ENCODE measurements at regions not wholly inside any gene's neighbourhood (a gene's known extent, or its start where the extent isn't known, plus 50 kb on each side); places are given as distances from the start of the nearest gene placed in this dataset.

DNA sequence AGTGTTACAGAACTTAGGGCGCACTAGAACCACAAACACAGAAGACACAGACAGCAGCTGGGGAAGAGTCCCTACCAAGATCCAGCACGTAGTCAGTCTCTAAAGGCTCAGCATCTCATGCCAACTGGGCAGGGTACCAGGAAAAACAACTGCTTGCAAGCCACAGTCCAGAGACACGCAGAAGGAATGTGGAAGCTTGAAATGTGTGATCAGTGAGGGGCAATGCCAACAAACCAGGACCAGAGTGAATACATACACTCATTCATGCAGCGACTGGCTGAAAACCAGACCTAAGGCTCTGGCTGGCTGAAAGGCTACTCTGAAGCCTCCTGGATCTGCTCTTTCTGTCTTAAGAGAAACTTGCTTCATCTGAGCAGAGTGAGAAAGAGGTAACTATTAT, 1484.8 kb downstream of the EFNB2 start:
- TF ChIP-seq, protein P1, sequence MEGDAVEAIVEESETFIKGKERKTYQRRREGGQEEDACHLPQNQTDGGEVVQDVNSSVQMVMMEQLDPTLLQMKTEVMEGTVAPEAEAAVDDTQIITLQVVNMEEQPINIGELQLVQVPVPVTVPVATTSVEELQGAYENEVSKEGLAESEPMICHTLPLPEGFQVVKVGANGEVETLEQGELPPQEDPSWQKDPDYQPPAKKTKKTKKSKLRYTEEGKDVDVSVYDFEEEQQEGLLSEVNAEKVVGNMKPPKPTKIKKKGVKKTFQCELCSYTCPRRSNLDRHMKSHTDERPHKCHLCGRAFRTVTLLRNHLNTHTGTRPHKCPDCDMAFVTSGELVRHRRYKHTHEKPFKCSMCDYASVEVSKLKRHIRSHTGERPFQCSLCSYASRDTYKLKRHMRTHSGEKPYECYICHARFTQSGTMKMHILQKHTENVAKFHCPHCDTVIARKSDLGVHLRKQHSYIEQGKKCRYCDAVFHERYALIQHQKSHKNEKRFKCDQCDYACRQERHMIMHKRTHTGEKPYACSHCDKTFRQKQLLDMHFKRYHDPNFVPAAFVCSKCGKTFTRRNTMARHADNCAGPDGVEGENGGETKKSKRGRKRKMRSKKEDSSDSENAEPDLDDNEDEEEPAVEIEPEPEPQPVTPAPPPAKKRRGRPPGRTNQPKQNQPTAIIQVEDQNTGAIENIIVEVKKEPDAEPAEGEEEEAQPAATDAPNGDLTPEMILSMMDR (IDR thresholded peaks at IDR 0.05), result no peak

DNA sequence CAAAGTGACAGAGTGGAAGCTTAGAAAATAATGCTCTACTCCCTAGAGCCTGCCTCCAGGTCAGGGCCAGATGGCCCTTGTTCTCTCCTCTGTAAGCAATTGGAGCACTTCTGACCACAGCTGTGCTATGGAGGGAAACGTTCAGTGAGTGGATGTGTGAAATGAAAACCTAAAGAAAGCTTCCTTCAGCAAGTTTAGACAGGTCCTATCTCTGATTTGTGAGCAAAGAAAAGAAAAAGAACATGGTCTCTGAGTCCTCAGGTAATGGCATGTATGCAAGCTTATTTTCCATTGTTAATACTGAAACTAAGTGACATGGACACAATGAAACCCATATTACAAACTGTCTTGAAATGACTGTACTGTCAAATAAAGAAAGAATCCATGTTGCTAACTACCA, 1486.8 kb downstream of the EFNB2 start:
- TF ChIP-seq, protein P1 (IDR thresholded peaks at IDR 0.05), result no peak

DNA sequence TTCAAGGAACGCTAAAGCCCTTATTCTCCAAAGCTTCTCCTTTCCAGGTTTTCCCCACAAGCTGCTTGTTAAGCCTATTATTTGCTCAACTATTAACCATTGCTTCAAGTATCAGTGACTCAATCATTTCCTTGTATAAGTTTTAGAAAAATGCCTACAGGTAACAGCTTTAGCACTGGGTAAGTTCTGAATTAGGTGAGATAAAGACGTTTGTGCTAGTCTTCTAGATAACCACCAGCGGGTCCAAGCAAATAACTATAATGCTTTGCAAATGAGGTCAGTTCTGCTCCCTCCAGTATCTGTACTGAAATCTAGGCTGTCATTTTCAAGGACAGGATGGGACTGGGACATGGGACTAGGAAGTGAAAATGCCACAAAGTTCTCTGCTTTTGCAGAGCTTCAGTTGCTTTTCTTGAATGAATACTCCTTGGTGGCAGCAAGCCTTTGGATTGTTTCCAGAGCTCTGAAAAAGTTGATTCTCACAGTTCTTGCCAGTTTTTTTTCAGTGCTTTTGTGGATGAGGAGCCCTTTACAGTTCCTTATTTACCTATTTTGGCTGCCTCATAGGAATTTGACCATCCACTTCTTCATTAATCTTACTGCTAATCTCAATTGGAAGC, 1487.7 kb downstream of the EFNB2 start:
- TF ChIP-seq, protein P1 (IDR thresholded peaks at IDR 0.05), result no peak

DNA sequence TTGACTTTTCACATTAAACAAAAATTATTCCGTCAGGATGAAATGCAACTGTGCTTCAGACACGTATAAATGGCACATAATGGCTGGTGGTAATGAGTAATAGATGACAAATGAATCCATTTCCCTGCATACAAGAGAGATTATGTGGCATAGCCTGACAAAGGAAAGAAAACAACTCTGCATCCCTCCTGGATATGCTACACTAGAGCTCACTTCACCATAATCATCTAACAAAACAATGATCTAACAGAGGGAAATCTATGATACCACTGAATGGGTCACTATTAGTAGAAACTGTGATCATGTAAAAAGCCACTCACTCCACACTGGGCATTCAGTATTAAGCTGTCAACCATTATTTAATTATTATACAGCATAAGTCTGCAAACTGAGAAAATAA, 1498.4 kb downstream of the EFNB2 start:
- TF ChIP-seq, protein P1 (IDR thresholded peaks at IDR 0.05), result no peak

DNA sequence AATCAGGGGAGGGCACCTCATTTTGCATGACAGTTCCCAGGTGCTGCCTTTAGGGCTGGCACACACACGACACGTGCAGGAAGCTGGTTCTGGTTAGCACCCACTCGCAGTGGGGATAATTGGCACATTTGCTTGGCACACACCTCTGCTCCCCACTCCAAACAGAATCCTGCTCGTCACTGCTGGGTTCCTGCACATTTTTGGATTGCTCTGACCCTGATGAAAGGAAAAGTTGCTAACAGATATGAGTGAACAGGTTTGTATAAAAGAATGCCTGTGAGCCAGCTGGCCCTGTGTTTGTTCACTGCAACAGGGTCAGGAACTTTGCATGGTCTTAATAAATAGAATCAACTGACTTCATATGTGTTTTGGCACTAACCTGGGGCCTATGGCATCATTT, 1500.4 kb downstream of the EFNB2 start:
- TF ChIP-seq, protein P1 (IDR thresholded peaks at IDR 0.05), result no peak

DNA sequence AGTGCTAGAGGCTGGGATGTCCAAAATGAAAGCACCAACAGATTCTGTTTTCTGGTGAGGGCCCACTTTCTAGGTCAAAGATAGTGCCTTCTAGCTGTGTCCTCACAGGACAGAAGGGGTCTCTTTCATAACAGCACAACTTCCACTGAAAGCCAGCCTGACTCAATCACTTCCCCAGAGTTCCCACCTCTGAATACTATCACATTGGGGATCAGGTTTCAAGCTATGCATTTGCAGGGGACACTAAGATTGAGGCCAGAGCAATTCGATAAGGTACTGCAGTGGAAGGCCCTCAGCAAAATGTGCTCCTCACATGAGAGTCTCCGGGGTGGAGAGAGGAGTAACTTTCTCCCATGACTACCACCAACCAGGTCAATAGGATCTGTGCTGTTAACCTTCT, 1501.5 kb downstream of the EFNB2 start:
- TF ChIP-seq, protein P1 (IDR thresholded peaks at IDR 0.05), result no peak

DNA sequence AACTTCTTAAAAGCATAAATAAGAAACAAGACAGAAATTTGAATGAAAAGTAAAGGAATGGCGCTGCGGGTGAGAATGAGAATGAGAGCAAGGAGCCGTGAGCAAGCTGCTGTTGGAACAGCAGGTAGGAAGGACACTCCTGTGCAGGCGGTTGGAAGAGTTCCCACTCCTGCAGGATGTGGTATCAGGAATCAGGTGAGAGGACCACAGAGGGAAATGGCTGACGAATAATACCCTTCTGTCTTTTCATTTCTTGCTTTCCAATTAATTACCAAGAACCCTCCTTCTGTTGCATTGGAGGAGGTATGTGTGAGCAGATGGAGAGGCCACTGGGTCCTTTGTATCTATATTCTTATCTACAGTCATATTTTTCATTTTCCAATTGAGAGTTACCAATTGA, 1504.2 kb downstream of the EFNB2 start:
- TF ChIP-seq, protein P1 (IDR thresholded peaks at IDR 0.05), result no peak

DNA sequence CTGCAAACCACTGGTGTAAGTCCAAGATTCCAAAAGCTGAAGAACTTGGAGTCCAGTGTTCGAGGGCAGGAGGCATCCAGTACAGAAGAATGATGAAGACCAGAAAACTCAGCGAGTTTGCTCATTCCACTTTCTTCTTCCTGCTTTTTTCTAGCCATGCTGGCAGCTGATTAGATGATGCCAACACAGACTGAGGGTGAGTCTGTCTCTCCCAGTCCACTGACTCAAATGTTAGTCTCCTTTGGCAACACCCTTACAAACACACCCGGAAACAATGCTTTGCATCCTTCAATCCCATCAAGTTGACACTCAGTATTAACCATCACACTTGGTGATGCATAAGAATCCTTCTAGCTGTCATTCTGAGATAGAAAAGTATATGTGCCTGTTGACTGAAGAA, 1504.6 kb downstream of the EFNB2 start:
- TF ChIP-seq, protein P1 (IDR thresholded peaks at IDR 0.05), result no peak
